ENCODE measurements at regions not wholly inside any gene's neighbourhood (a gene's known extent, or its start where the extent isn't known, plus 50 kb on each side); places are given as distances from the start of the nearest gene placed in this dataset.

DNA sequence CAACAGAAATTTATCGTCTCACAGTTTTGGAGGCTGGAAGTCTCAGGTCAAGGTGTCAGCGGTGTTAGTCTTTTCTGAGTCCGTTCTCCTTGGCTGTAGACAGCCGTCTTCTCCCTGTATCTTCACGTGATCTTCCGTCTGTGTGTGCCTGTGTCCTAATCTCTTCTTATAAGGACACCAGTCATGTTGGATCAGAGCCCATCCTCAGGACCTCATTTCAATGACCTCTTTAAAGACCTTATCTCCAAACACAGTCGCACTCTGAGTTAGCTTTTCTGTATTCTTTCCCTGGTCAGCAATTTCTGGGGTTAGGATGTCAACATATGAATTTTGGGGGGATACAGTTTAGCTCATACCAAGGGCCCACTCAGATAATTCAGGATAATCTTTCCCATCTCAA is 247.7 kb downstream of the PRDM2 start:
- TF ChIP-seq, protein P1, sequence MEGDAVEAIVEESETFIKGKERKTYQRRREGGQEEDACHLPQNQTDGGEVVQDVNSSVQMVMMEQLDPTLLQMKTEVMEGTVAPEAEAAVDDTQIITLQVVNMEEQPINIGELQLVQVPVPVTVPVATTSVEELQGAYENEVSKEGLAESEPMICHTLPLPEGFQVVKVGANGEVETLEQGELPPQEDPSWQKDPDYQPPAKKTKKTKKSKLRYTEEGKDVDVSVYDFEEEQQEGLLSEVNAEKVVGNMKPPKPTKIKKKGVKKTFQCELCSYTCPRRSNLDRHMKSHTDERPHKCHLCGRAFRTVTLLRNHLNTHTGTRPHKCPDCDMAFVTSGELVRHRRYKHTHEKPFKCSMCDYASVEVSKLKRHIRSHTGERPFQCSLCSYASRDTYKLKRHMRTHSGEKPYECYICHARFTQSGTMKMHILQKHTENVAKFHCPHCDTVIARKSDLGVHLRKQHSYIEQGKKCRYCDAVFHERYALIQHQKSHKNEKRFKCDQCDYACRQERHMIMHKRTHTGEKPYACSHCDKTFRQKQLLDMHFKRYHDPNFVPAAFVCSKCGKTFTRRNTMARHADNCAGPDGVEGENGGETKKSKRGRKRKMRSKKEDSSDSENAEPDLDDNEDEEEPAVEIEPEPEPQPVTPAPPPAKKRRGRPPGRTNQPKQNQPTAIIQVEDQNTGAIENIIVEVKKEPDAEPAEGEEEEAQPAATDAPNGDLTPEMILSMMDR (IDR thresholded peaks at IDR 0.05; ENCODE audit: low read depth, low read length, missing control alignments): no peak
- no peak for DNase-seq (ENCODE audit: extremely low read depth, low read depth)
- H3K4me3 ChIP-seq (replicated peaks; ENCODE audit: low read depth, low read length): no peak overlapping the region

DNA sequence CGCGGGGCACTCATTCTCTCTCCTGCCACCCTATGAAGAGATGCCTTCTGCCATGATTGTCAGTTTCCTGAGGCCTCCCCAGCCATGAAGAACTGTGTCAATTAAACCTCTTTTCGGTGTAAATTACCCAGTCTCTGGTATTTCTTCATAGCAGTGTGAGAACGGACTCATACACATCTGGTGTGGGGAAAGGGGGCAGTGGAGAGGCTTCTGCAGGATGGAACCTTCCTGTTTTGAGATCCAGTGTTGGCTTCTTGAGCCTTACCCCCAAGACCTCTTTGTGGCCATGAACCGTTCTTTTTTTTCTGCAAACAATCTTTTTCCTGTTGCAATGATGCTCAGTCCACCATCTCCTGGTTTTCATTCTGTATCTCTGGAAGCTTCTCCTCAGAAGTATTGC is 248.4 kb downstream of the PRDM2 start:
- no peak overlapping the region for H3K4me3 ChIP-seq (replicated peaks; ENCODE audit: low read depth, low read length)
- TF ChIP-seq, protein P1 (IDR thresholded peaks at IDR 0.05; ENCODE audit: low read depth, low read length, missing control alignments): no peak
- no peak for DNase-seq (ENCODE audit: extremely low read depth, low read depth)

DNA sequence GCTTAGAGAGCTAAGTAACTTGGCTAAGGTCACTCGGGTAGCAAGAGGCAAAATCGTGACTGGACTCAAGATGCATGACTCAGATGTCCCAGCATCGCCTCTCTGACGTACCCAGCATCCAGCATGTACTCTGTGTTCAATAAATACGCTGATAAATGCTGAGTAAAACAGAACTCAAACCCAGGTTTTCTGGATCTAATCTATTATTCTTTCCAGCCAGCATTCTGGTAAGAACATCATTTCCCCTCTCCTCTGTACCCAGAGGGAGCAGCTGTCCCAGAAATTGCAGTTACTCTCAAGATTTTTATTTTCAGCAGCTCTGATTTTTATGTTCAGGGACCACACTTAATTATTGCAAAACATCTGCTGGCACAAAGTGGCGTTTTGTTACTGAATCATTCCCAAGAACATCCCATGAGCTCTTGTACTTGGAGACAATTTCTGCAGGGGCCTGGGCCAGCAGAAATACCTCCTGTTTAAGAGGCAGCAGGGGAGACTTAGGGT is 249.0 kb downstream of the PRDM2 start:
- TF ChIP-seq, protein P1 (IDR thresholded peaks at IDR 0.05; ENCODE audit: low read depth, low read length, missing control alignments): no peak
- no peak for DNase-seq (ENCODE audit: extremely low read depth, low read depth)
- no peak overlapping the region for H3K4me3 ChIP-seq (replicated peaks; ENCODE audit: low read depth, low read length)

DNA sequence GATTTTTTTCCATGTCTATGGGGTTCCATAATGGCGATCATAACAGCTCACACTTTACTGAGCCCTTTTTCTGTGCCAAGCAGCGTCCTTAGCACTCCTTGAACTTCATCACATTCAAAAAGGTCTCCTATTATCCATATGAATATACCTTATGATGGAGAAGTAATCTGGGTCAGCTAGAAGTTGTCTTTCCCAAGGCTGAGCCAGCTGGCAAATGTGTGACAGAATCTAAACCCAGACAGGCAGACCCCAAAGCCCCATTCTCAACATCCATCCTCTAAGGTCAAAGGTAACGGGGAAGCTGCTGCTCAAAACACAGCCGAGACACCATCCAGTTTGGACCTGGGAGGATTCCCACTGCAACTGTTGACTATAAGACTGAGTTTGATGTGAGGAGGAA is 249.6 kb downstream of the PRDM2 start:
- TF ChIP-seq, protein P1 (IDR thresholded peaks at IDR 0.05; ENCODE audit: low read depth, low read length, missing control alignments): no peak
- no peak overlapping the region for H3K4me3 ChIP-seq (replicated peaks; ENCODE audit: low read depth, low read length)
- no peak for DNase-seq (ENCODE audit: extremely low read depth, low read depth)

DNA sequence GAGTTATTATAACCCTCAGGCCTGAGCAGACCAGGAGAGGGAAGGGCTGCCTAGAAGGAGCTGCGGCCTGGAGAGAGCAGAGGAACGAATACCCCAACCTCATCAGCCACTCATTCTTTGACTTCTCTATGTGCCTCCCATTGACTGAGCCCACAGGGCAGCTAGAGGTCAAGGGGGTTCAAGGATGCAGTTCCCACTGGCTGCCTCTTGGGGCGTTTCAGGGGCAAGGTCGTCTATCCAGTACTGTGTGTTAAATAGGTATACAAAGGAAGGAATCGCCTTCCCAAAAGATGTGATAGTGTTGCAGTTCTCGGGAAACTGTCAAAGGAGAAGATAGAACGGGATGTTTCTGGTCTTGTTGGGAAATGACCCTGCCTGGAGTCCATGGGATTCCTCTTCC is 250.6 kb downstream of the PRDM2 start:
- no peak for DNase-seq (ENCODE audit: extremely low read depth, low read depth)
- no peak overlapping the region for H3K4me3 ChIP-seq (replicated peaks; ENCODE audit: low read depth, low read length)
- TF ChIP-seq, protein P1 (IDR thresholded peaks at IDR 0.05; ENCODE audit: low read depth, low read length, missing control alignments): no peak

DNA sequence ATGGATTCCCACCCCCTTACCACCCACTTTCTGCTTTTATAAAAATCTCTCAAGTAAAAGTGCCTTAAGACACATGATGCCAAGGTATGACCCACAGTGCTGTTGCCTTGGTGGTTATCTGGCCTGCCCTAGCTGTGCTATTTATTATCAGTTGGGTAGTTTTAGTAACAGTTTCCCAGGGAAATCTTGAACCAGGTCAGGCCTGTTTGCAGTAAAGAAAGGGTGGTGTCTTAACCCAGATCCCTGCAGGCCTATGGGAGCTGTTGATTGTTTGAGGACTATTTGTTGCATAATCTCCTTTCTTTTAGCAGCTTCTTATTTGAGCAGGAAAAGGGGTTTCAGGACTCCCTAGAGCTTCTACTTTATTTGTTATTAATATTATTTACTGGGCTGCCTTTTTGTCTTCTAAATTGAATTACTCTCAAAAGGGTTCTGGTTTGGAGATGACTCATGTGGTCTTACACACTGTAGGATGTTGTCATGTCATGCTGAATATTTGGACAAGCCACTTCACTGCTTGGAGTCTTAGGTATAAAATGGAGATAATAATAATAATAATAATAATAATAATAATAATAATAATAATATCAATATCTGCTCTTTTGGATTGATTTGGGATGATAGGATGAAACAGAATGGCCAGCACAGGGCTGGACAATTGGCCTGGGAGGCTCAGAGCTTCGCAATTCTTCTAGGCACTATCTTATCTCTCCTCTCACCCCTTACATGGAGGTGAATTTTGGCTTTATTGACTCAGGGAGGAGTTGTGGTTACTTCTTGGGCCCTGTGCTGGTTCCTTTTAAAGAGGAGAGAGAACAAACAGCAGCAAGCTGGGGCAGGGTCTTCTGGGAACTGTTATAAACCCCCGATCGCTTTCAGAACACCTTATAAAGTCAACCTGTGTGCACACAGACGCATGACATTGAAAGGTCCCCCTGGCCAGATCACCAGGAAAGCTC is 252.1 kb downstream of the PRDM2 start:
- no peak for DNase-seq (ENCODE audit: extremely low read depth, low read depth)
- H3K4me3 ChIP-seq (replicated peaks; ENCODE audit: low read depth, low read length): no peak overlapping the region
- TF ChIP-seq, protein P1 (IDR thresholded peaks at IDR 0.05; ENCODE audit: low read depth, low read length, missing control alignments): no peak
